Keratinocyte (primary cell): ENCODE measurements at regions not wholly inside any gene's neighbourhood (a gene's known extent, or its start where the extent isn't known, plus 50 kb on each side); places are given as distances from the start of the nearest gene placed in this dataset.
"Not testable (repeated sequence)": the region's sequence is repeated elsewhere in the genome, so short reads cannot be mapped to it uniquely, and the experiment has no call there.

Source experiments
- EZH2 ChIP-seq: IDR thresholded peaks from one replicate; pipeline ENCODE4 v1.6.1; 2012; ENCODE audit warnings: inconsistent platforms, mild to moderate bottlenecking, low read length, moderate library complexity
- TF ChIP-seq, protein P1 (sequence below), 3 experiments: IDR thresholded peaks in 1 of 3; conservative IDR thresholded peaks in 1 of 3; optimal IDR thresholded peaks in 1 of 3; 2 replicates in 2 of 3; 3 replicates in 1 of 3; pipeline versions ENCODE3 to v1.5.1; 2011; ENCODE audit warnings: low read length in 3 of 3, mild to moderate bottlenecking in 3 of 3, moderate library complexity in 2 of 3, control low read depth in 1 of 3, inconsistent platforms in 1 of 3; ENCODE audit not compliant: insufficient read depth in 2 of 3; ENCODE audit errors: extremely low read depth in 1 of 3

DNA sequence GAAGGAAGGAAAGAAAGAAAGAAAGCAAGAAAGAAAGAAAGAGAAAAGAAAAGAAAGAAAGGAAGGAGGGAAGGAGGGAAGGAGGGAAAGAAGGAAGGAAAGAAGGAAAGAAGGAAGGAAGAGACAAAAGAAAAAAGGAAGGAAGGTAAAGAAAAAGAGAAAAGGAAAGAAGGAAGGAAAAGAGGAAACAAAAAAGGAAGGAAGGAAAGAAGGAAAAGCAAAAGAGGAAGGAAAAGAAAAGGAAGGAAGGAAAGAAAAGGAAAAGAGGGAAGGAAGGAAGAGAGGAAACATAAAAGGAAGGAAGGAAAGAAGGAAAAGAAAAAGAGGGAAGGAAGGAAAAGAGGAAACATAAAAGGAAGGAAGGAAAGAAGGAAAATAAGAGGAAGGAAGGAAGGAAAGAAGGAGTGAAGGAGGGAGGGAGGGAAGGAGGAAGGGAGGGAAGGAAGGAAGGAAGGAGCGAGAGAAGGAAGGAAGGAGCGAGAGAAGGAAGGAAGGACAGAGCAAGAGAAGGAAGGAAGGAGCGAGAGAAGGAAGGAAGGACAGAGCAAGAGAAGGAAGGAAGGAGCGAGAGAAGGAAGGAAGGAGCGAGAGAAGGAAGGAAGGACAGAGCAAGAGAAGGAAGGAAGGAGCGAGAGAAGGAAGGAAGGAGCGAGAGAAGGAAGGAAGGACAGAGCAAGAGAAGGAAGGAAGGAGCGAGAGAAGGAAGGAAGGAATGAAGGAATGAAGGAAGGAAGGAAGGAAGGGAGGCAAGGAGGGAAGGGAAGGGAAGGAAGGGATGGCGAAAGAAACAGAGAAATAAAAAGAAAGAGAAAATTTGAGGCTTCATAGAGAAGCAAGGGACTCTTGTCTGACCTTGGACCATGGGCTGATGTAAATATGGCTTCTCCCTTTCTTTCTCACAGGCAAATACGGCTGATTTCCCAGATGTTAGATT, 266.3 kb downstream of the ASMT start:
- TF ChIP-seq, protein P1, sequence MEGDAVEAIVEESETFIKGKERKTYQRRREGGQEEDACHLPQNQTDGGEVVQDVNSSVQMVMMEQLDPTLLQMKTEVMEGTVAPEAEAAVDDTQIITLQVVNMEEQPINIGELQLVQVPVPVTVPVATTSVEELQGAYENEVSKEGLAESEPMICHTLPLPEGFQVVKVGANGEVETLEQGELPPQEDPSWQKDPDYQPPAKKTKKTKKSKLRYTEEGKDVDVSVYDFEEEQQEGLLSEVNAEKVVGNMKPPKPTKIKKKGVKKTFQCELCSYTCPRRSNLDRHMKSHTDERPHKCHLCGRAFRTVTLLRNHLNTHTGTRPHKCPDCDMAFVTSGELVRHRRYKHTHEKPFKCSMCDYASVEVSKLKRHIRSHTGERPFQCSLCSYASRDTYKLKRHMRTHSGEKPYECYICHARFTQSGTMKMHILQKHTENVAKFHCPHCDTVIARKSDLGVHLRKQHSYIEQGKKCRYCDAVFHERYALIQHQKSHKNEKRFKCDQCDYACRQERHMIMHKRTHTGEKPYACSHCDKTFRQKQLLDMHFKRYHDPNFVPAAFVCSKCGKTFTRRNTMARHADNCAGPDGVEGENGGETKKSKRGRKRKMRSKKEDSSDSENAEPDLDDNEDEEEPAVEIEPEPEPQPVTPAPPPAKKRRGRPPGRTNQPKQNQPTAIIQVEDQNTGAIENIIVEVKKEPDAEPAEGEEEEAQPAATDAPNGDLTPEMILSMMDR (optimal IDR thresholded peaks at IDR 0.05 in 1 of 3, IDR thresholded peaks at IDR 0.05 in 1 of 3, conservative IDR thresholded peaks at IDR 0.05 in 1 of 3; ENCODE audit: extremely low read depth in 1 of 3, insufficient read depth in 2 of 3, low read length in 3 of 3): not testable (repeated sequence)
- not testable (repeated sequence) for TF ChIP-seq EZH2
